Skeletal muscle tissue (tissue), 3 donors: ENCODE measurements at regions not wholly inside any gene's neighbourhood (a gene's known extent, or its start where the extent isn't known, plus 50 kb on each side); places are given as distances from the start of the nearest gene placed in this dataset.

ENCODE experiments used
- H3K27ac ChIP-seq: one replicate; pipeline ENCODE4 v1.7.0; 2013; ENCODE audit warnings: mild to moderate bottlenecking, low read depth, low read length, inconsistent platforms
- H3K27me3 ChIP-seq, 3 donors: one replicate each; pipeline ENCODE4 v1.7.0; 2013; ENCODE audit warnings: low read length in 3 of 3; ENCODE audit not compliant: control insufficient read depth in 3 of 3, insufficient read depth in 3 of 3
- H3K36me3 ChIP-seq, 3 donors: one replicate each; pipeline ENCODE4 v1.7.0; 2013; ENCODE audit warnings: low read length in 3 of 3; ENCODE audit not compliant: control insufficient read depth in 3 of 3, insufficient read depth in 3 of 3
- H3K4me1 ChIP-seq, 3 donors: one replicate each; pipeline ENCODE4 v1.7.0; 2013; ENCODE audit warnings: low read length in 3 of 3, mild to moderate bottlenecking in 3 of 3; ENCODE audit not compliant: control insufficient read depth in 3 of 3, insufficient read depth in 3 of 3
- H3K4me3 ChIP-seq, 3 donors: one replicate each; pipeline ENCODE4 v1.7.0; 2013; ENCODE audit warnings: low read length in 3 of 3
- H3K9ac ChIP-seq, 3 donors: one replicate each; pipeline ENCODE4 v1.7.0; 2013; ENCODE audit warnings: low read length in 3 of 3, mild to moderate bottlenecking in 3 of 3, moderate library complexity in 2 of 3, low read depth in 1 of 3
- H3K9me3 ChIP-seq, 3 donors: one replicate each; pipeline ENCODE4 v1.7.0; 2013; ENCODE audit warnings: low read length in 3 of 3; ENCODE audit not compliant: control insufficient read depth in 3 of 3
- donor health status: Osteomylitis.

GRCh38 chr6:44679438-44680201, 292.1 kb downstream of the CDC5L start:
- Histone ChIP-seq H3K27me3 (peaks cover 2 to 10% (median 7%) of the 10 kb centered on the region in 3 donors), H3K4me3 (no peak overlapping the region), H3K4me1 (no peaks in the 10 kb centered on the region), H3K9me3 (no peaks in the 10 kb centered on the region), H3K9ac (no peak overlapping the region), H3K36me3 (no peaks in the 10 kb centered on the region), H3K27ac (no peak overlapping the region)

DNA sequence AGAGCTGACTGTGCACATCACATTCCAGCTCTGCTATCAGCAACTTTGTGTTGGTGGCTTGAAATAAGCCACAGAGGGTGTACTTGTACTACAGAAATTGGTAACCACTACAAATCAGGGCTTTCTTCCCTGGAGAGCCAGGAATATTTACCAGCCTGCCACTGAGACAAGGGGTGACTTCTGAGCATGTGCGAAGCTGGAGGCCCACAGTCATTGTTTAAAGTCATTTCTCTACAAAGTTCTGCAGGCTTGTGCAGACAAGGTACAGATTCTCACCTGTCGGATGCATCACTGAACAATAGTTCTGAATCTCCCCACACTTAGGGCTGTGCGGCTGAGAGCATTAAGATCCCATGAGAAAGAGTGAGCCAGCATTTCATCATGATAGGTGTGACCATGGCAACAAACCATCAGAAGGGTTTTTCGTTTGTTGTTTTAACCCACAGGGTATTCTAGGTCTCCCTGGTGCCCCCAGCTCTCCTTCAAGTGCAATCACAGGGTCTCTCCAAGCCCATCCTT, 292.8 kb downstream of the CDC5L start:
- Histone ChIP-seq H3K9ac (no peak overlapping the region), H3K27ac (no peak overlapping the region), H3K4me1 (no peaks in the 10 kb centered on the region), H3K4me3 (no peak overlapping the region), H3K27me3 (peaks cover 2 to 10% (median 2%) of the 10 kb centered on the region in 3 donors), H3K9me3 (no peaks in the 10 kb centered on the region), H3K36me3 (no peaks in the 10 kb centered on the region)

DNA sequence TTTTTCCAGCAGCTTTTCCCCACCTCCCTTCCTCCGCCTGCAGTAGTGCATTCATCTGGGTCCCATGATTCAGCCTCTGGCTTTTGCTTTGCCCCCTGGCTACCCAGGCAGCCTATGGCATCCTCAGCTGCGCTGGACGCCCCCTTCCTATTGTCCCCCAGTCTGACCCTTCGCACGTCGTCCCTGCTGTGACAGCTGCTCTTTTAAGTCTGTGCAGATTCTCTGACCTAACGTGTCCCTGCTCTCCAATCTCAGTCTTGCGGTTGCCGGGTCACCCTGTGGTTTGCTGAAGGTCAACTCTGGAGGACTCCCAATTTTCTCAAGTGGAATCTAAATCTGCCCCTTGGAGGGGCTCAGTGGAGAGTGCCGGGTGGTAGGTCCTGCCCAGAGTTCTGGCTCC, 294.3 kb downstream of the CDC5L start:
- Histone ChIP-seq H3K36me3 (no peaks in the 10 kb centered on the region), H3K9me3 (no peaks in the 10 kb centered on the region), H3K4me1 (no peaks in the 10 kb centered on the region), H3K4me3 (no peak overlapping the region), H3K9ac (no peak overlapping the region), H3K27me3 (peaks cover 0 to 5% (median 2%) of the 10 kb centered on the region in 3 donors), H3K27ac (no peak overlapping the region)

DNA sequence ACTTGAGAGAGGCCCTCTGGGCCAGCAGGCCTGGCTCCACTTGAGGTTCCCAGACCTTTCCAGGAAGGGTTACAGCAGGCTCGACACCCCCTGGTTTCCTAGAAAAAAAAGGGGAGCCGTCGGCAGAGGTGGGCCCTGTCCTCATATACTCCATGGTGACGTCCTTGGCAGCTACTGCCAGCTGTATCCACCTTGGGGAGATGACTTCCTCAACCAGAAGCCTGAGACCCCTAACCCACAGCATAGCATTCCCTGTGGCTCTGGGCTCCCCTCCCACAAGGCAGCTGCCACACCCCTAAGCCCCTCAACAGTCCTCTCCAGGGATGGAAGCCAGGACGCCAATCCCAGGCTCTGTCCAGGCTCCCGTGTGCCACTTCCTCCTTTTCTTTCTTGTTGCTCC, 294.8 kb downstream of the CDC5L start:
- no peaks in the 10 kb centered on the region for H3K9me3 ChIP-seq

DNA sequence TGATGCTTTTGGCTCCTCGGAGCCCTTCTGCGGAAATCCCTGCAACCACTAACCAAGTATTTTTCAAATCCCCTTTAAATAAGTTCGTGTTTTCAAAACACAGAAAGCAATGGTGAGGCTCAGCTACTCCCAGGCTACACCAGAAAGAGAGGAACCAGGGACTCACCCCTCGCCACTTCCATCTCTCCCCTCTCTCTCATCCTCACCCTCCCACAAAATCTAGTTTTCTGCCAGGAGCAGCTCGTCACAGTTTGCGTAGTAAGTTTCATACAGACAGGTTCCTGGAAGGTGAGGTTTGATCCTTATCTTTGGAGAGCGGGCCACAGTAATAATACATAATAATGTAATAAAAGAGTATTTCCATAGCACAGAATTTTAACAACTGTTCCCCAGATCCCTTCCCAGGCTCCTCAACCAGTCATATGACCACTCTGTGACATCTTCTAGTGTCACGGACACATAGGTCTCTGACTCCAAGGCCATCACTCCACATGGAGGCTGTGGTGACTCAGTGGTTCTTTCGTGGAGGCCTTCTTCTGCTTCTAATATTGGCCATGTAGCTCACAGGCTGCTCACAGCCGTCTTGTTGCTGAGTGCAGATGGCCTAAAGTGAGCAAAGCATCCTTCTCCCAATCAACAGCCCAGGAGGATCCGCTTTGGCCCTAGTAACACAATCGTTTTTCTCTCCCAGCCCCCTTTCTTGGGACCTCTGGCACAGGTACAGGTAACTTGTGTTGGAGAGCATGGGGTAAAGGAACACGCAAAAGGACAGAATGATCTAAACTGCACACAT, 295.7 kb downstream of the CDC5L start:
- no peaks in the 10 kb centered on the region for H3K4me1 ChIP-seq
- H3K27me3 ChIP-seq: peaks cover 0 to 3% (median 0%) of the 10 kb centered on the region in 3 donors
- H3K4me3 ChIP-seq: no peak overlapping the region
- no peaks in the 10 kb centered on the region for H3K36me3 ChIP-seq
- no peaks in the 10 kb centered on the region for H3K9me3 ChIP-seq
- no peak overlapping the region for H3K27ac ChIP-seq
- no peak overlapping the region for H3K9ac ChIP-seq

More for the DNA sequence above, 294.8 kb downstream of the CDC5L start:
- no peaks in the 10 kb centered on the region for H3K36me3 ChIP-seq
- peaks cover 0 to 5% (median under 1%) of the 10 kb centered on the region in 3 donors for H3K27me3 ChIP-seq
- H3K4me1 ChIP-seq: no peaks in the 10 kb centered on the region
- H3K4me3 ChIP-seq: no peak overlapping the region
- no peak overlapping the region for H3K27ac ChIP-seq
- no peak overlapping the region for H3K9ac ChIP-seq

DNA sequence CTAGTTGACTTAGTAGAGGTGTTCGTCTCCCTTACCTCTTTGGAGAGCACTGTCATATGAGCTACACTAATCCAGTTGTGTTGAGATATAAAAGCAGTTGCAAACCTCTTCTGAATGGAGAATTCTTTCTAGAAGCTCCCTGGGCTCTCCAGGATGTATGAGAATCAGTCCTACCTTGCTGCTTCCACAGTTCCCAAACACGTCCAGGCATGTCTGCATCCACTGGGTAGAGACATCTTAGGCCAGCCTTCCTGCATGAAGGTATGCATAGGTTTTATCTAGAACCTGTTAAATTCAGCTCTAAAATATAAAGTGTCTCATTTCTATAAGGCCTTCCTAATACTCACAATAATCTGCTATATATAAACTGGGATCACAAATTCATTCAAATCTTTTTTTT, 297.7 kb downstream of the CDC5L start:
- no peaks in the 10 kb centered on the region for H3K36me3 ChIP-seq
- no peak overlapping the region for H3K4me3 ChIP-seq
- H3K9ac ChIP-seq: no peak overlapping the region
- H3K9me3 ChIP-seq: no peaks in the 10 kb centered on the region
- no peaks in the 10 kb centered on the region for H3K4me1 ChIP-seq
- H3K27me3 ChIP-seq: no peaks in the 10 kb centered on the region
- H3K27ac ChIP-seq: no peak overlapping the region

DNA sequence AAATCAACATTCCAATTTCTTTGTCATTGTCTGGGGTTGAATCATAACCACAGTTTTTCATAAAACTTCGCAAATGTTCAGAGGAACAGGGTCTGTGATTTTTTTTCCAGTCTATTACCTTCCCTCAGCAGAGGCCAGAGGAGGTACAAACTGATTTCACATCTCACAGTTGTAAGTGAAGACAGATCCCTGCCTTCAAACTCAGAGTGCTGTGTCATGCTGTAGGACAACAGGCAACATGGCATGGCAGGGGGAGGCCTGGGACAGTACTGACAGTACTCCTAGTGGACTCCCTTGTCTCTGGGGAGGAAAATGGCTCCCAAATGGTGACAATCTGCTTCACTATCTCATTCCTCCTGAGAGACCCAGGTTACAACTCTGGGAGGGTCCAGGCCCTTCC, 308.6 kb downstream of the CDC5L start:
- Histone ChIP-seq H3K27ac (no peak overlapping the region), H3K4me1 (peaks cover 0 to 4% (median 0%) of the 10 kb centered on the region in 3 donors), H3K9ac (no peak overlapping the region), H3K36me3 (no peaks in the 10 kb centered on the region), H3K27me3 (peaks cover 4 to 9% (median 7%) of the 10 kb centered on the region in 3 donors), H3K4me3 (no peak overlapping the region), H3K9me3 (no peaks in the 10 kb centered on the region)

DNA sequence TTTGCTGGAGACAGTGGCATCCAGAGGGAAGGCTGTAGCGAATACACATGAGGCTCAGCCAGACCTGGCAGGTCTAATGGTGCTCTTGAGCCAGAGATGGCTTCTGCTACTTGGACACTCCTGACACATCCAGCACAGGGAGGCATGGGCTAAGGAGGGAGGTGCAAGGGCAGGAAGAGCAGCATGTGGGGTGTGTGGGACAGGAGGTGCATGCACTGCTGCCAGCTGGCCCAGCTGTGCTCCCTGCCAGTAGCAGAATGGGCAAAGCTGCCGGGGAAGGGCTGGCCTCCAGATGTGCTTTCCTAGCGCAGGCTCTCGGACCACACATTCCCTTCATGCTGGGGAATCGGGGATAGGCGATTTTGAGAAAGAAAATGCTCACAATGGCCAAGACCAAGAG, 309.2 kb downstream of the CDC5L start:
- H3K4me3 ChIP-seq: no peak overlapping the region
- no peaks in the 10 kb centered on the region for H3K9me3 ChIP-seq
- no peaks in the 10 kb centered on the region for H3K36me3 ChIP-seq
- H3K9ac ChIP-seq: no peak overlapping the region
- peaks cover 4 to 9% (median 7%) of the 10 kb centered on the region in 3 donors for H3K27me3 ChIP-seq
- H3K4me1 ChIP-seq: peaks cover 0 to 4% (median 0%) of the 10 kb centered on the region in 3 donors
- H3K27ac ChIP-seq: no peak overlapping the region

GRCh38 chr6:44697327-44697726, 309.8 kb downstream of the CDC5L start:
- peaks cover 0 to 4% (median 0%) of the 10 kb centered on the region in 3 donors for H3K4me1 ChIP-seq
- peaks cover 4 to 12% (median 9%) of the 10 kb centered on the region in 3 donors for H3K27me3 ChIP-seq
- H3K27ac ChIP-seq: no peak overlapping the region
- H3K4me3 ChIP-seq: no peak overlapping the region
- H3K9me3 ChIP-seq: no peaks in the 10 kb centered on the region
- no peak overlapping the region for H3K9ac ChIP-seq
- H3K36me3 ChIP-seq: no peaks in the 10 kb centered on the region

GRCh38 chr6:44698602-44699001, 311.1 kb downstream of the CDC5L start:
- Histone ChIP-seq H3K9me3 (no peaks in the 10 kb centered on the region), H3K27ac (no peak overlapping the region), H3K36me3 (no peaks in the 10 kb centered on the region), H3K4me1 (peaks cover 0 to 4% (median 0%) of the 10 kb centered on the region in 3 donors), H3K27me3 (peaks cover 4 to 15% (median 9%) of the 10 kb centered on the region in 3 donors), H3K4me3 (no peak overlapping the region), H3K9ac (no peak overlapping the region)
